Skin epidermis (tissue), 12 donors: ENCODE measurements at regions not wholly inside any gene's neighbourhood (a gene's known extent, or its start where the extent isn't known, plus 50 kb on each side); places are given as distances from the start of the nearest gene placed in this dataset.

ENCODE experiments used
- H3K27ac ChIP-seq, 21 experiments: fragments of 200-600 bp; sonication (generic) in 11 of 21; one replicate each; pipeline ENCODE4 v1.5.0; 2020; ENCODE audit warnings: mild to moderate bottlenecking in 3 of 21, inconsistent platforms in 2 of 21, moderate library complexity in 2 of 21
- H3K4me3 ChIP-seq, 7 experiments: fragments of 200-600 bp; sonication (generic) in 2 of 7; one replicate each; pipeline ENCODE4 v1.5.0; 2020; ENCODE audit warnings: inconsistent platforms in 2 of 7, mild to moderate bottlenecking in 2 of 7, moderate library complexity in 1 of 7

DNA sequence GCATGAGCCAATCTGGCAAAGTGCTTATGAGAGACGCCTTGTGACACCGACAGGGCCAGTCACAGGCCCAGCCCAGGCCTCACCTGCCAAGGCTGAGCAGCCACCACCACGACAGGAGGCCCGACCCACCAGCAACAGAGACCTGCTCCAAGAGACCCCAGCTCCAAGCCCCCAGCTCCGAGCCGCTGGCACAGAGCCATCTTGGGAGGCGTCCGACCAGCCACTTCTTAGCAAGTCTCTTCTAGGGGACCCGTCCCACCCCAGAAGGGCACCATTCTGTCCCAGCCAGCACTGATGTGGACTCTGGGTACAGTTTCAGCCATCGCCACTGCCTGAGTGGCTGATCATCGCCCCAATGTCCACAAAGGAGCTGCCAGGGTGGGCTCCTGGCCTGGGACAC is 290.7 kb upstream of the SALL3 start:
- Histone ChIP-seq H3K4me3 (no peak overlapping the region), H3K27ac (no peak overlapping the region)

DNA sequence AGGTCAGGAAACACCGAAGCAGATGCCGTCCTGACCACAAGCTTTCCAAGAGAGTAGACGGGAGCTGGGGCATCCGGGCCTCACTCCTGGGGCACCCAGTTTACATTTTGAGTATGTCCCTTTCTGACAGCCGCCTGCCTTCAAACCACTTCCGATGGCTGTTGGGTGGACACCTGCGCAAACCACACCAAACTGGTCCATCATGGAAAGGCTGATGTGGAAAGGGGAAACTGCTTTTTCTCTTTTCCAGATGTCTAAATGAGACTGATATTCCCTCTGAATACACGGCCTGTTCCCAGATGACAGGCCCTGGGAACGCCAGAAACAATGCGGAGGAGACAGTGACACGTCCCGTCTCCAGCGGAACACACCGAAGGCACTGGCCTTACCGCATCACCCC is 290.0 kb upstream of the SALL3 start:
- no peak overlapping the region for H3K4me3 ChIP-seq
- H3K27ac ChIP-seq = no peak overlapping the region

DNA sequence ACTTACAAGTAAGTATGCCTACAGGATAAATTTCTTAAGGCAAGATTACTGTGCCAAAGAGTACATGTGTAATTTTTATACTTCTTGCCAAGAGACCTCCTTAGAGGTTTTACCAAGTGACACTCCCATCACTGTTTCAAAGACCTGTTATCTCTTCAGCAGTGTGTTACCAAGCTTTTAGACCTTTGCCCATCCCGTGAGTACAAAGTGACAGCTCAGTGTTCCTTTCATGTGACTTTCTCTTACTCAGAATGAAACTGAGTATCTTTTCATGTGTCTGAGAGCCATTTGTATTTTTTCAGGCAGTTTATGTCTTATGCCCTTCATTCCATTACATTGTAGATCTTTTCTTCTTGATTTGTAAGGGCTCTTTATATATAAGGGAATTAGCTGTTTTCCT is 287.5 kb upstream of the SALL3 start:
- no peak overlapping the region for H3K27ac ChIP-seq
- no peak overlapping the region for H3K4me3 ChIP-seq

DNA sequence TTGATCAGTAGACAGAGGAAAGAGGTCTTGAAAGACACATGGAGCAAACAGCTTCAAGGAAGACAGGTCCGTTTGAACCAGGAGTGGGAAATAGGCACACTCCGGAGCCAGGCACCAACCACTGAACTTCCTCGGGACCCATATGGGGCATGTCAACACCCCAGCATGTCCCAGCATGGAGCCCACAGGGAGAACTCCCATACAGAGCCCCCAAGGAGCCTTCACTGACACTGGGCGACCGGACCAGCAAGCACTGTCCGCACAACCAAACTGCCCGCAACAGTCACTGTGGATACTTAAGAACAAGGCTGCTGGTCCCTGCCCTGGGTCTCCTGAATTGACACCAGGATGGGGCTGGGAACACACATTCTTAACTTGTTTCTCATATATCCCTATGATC is 286.2 kb upstream of the SALL3 start:
- Histone ChIP-seq H3K27ac (no peak overlapping the region), H3K4me3 (no peak overlapping the region)

DNA sequence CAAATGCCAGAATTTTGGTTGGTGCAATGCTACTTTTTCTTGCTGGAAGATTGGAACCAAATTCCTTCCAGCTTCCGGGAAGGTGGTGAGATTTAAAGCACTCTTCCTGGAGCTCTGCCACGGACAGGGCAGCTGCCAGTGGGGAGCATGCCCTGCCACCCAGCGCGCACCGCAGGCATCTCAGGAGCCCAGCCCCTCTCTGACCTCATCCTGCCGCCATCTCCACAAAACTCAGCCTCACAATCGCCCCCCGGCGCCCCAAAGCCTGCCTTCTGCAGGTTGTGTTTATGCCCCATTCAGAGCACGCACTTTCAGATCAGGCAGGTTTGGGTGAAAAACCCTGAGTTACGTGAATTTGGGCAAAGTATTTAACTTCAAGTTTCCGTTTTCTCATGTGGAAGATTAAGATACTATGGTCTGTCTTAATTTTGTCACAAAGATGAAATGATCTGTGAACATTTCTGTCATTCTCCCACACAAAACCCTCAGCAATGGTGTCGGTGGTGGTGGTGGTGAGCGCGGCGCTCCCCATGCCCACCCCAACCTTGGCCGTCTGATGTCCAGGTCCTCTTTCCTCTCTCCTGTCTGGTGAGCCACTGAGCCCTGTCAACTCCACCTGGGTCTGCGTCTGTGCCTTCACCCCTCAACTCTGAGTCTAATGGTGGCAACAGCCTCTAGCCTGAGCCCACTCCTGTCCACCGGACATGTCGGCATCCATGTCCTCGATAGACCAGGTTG is 282.8 kb upstream of the SALL3 start:
- Histone ChIP-seq H3K4me3 (no peak overlapping the region), H3K27ac (no peak overlapping the region)

DNA sequence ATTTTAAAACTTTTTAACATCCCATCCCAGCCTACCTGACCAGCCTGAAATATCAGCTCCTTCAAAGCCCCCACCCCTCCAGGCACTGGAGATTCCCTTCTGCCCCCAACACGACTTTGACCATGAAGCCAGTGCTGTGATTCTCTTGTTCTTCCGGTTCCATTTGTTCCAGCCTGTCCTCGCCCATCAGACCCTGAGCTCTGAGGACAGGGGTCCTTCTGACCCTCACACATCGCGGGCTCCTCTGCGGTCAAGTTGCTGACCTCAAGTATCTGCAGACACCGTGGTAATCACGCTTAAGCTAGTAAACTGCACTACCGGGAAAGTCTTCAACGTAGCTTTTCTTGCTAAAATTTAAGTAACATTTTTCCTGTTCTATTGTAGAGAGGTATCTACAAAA is 282.2 kb upstream of the SALL3 start:
- H3K4me3 ChIP-seq = no peak overlapping the region
- no peak overlapping the region for H3K27ac ChIP-seq

DNA sequence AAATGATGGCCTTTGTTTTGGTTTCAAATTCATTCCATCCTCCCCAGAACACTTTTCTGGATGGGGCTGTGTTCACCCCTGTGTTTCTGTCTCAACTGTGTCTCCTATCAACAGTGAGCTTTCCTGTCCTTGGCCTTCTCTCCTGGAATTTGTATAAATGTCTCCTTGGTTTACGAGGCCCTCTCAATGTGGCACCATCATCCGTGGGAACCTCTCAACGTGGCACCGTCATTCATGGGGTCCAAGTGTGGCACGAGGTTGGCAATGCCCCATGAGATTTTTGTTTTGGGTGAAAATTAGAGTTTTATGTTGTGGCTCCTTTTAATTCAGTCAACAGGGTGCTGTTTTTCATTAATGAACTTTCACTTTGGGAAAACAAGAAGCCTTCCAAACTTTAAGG is 280.7 kb upstream of the SALL3 start:
- Histone ChIP-seq H3K4me3 (no peak overlapping the region), H3K27ac (no peak overlapping the region)

DNA sequence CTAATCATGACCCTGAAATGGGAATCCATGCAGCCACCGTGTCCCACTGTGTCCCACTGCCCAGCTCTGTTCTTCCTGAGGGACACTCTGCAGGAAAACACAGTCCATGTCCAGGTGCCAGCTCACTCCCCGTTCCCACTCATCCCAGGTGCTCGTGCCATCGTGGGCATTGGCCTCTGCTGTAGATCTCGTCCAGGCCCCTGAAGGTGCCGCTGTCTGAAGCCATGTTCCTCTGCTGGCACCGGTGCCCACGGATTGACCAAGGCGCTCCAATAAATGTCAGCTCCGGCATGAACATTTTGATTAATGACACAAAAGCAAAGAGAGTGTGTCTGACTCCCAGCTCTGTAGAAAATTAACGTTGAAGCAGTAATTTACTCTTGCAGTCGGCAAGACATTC is 280.1 kb upstream of the SALL3 start:
- Histone ChIP-seq H3K27ac (no peak overlapping the region), H3K4me3 (no peak overlapping the region)

DNA sequence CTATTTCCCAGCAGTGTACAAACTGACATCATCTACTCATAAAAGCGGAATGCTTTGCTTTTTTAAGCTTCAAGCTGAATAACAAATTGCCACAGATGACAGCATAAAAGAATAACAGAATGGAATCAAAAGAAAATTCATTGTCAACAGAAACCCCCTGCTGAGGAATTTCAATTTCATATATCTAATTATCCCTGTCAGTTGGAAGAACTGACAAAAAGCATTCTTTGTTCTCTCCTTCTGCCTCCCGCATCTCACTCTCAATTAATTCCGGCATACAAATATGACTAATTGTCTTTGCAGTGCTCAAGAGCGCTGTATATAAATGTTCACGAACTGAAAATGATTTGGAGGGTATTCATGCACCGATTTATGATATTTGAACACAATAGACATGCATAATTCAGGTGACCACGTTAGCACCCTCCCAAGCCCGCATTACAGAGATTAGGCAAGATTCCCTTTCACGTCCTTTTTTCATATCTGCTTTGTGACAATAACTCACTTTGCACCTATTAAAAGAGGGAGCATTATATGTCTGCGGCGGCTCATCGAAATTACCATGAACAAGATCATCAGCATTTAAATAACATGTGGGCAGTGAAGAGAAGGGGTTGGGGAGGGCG is 277.7 kb upstream of the SALL3 start:
- no peak overlapping the region for H3K4me3 ChIP-seq
- H3K27ac ChIP-seq = no peak overlapping the region

DNA sequence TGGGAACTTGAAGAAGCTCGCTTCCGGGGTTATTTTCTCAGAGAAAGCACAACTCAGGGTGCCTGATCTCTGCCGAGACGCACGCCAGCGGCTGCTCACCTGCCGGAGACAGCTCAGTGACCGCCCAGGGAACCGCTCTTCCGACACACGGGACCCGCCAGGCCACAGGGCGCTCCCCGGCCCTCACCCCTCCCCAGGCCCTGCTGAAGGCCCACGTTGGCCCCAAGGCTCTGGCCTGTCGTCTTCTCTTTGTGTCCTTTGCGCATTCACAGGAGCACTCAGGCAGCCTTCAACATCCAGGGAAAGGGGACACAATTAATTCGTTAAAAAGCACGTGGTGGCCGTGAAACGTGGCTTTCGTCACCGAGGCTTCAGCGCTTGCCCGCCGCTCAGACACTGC is 276.3 kb upstream of the SALL3 start:
- Histone ChIP-seq H3K4me3 (no peak overlapping the region), H3K27ac (no peak overlapping the region)

DNA sequence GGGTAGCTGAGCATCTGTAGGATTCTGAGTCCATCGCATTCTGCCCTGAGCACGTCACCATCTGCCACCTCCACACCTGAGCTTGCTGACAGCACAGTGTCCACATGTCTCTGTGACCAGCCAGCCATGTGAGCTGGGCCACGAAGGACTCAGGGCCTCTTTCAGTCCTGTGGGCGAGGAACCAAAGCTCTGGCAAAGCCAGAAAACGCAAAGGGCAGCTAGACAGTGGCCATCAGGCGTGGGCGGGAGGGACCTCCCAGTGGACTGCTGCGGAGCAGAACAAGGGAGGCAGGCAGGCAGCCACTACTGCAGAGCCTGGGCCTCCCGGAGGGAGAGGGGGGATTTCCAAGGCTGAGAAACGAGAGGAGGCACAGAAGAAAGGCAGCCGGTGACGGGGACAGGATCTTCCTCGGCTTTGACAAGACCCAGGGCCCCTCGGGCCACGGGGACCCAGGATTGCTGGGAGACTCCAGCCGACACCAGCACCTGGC is 274.6 kb upstream of the SALL3 start:
- no peak overlapping the region for H3K27ac ChIP-seq
- no peak overlapping the region for H3K4me3 ChIP-seq

DNA sequence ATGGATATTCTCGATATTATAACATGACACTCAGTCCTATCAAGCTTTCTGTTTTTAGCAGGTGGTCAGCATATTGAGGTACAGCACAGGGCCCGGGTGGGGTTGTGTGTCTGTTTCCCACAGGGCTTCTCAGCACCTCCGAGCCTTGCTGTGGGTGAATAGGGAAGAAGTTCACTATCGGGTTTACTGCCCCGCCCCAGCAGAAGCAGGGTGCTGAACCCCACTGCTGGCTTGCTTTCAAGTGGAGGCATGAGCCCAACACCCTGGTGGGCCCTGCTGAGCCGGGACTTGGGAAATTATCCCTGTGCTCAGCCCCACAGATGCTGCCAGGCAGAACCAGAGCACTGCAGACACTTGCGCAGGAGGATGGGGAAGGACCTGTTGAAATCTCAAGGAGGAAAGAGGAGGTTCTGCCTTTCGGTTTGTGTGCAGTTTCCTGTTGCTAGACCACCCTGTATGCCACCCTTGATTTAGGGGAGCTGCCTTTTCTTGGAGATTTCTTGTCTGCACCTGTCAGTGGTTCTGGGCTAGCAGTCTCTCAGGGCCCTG is 270.3 kb upstream of the SALL3 start:
- Histone ChIP-seq H3K4me3 (no peak overlapping the region), H3K27ac (no peak overlapping the region)

DNA sequence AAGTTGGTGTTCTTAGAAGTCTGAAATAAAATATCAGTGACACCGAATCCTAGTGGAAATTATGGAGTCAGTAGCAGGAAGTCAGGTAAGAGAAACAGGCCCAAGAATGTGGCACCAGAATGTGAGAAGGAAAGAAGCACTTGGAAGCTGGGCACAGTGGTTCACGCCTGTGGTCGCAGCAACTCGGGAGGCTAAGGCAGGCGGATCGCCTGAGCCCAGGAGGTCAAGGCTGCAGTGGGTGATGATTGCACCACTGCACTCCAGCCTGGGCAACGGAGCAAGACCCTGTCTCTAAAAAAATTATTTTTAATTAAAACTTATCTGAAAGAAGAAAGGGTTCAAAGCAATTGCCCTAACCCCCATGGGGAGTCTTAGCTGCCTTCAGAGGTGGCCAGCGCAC is 268.3 kb upstream of the SALL3 start:
- no peak overlapping the region for H3K27ac ChIP-seq
- H3K4me3 ChIP-seq = no peak overlapping the region

DNA sequence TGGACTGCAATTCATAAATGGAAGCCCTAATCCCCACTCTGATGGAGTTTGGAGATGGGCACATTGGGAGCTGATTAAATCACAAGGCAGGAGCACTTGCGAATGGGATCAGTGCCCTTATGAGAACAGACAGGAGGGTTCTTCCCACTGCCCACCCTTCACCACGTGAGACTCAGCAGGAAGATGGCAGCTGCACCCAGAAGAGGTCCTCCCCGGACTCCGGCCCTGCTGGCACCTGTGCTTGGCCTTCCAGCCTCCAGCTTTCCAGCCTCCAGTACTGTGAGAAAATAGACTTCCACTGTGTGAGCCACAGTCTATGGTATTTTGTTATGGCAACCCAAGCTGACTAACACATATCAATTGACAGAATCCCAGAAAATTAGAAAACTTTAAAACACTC is 267.6 kb upstream of the SALL3 start:
- H3K4me3 ChIP-seq = no peak overlapping the region
- no peak overlapping the region for H3K27ac ChIP-seq

DNA sequence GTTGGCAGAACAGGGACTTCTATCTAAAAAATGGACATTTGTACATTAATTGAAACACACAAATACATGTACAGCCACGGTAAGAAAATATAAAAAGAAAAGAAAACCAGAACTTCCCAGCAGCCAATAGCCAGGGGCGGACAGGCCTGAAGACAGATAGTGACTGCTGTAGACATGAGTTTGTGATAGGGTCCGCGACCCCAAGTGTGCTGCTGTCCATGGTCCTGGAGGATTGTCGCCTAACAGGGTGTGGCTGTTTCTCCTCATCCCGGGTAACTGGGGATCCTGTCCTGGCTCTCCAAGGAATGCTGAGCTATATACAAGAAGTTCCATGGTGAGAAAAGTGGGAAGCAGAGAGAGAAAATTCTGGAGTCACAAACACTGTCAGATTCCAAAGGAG is 266.5 kb upstream of the SALL3 start:
- no peak overlapping the region for H3K27ac ChIP-seq
- H3K4me3 ChIP-seq = no peak overlapping the region

DNA sequence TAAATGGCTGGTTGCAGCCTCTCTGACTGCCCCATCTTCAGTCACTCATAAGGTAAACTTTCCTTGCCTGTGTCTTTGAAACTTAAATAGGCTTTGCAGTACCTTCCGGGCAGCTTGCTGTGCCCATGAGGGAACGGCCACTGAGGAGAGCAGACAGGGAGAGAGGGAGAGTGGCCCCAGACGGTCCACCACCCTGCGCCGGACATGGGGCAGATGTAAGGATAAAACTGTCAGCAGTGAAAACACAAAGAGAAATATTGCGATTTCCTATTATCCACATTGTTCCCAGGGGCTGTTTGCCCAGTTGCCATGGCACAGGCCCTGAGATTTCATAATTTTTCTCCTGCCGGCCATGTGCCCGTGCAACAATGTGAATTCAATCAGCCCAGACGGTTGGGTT is 265.9 kb upstream of the SALL3 start:
- no peak overlapping the region for H3K4me3 ChIP-seq
- no peak overlapping the region for H3K27ac ChIP-seq

DNA sequence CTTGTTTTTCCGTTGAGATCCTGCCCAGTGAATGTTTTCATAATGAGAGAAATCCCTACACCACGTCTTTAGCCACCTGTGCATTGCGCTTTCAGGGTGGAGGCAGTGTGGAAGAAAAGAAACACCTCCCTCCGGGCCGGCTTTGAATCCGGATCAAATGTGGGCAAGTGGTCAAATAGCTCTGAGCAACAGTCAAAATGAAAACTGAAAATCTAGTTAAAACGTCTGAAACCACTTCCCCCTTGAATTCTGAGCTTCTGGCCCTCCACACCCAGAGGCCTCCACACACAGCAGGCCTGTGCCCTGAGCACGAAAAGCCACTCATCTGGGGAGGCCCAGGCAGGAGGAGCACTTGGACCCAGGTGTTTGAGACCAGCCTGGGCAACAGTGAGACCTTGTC is 263.6 kb upstream of the SALL3 start:
- H3K4me3 ChIP-seq = no peak overlapping the region
- H3K27ac ChIP-seq = no peak overlapping the region

DNA sequence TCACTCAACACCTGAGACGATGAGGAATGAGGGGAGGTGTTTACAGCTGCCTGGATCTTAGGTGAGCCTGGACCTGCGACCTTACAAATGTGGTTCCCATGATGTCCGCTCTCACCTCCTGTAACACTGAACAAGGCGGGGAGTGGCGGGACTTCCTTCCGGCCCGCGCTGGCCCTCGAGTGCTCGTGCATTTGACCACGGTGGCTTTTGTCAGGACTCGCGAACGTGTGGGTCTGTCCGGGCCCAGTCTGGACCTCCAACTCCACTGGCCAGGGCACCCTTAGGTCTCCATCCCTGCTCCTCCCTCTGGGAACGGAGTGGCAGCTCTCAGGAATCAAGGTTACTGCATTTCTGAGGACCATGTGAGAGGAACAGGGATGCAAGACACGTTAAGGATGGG is 263.0 kb upstream of the SALL3 start:
- Histone ChIP-seq H3K4me3 (no peak overlapping the region), H3K27ac (no peak overlapping the region)

DNA sequence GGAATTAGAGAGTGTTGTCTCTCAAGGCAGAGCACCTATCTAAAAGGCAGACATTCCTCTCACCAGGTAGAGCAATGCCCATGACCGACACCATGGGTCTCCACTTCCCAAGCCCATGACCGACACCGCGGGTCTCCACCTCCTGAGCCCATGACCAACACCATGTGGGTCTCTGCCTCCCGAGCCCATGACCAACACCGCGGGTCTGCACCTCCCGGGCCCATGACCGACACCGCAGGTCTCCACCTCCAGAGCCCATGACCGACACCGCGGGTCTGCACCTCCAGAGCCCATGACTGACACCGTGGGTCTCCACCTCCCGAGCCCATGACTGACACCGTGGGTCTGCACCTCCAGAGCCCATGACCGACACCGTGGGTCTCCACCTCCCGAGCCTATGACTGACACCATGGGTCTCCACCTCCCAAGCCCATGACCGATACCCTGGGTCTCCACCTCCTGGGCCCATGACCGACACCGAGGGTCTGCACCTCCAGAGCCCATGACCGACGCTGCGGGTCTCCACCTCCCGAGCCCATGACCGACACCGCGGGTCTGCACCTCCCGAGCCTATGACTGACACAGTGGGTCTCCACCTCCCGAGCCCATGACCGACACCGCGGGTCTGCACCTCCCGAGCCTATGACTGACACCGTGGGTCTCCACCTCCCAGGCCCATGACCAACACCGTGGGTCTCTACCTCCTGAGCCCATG is 262.4 kb upstream of the SALL3 start:
- no peak overlapping the region for H3K4me3 ChIP-seq

DNA sequence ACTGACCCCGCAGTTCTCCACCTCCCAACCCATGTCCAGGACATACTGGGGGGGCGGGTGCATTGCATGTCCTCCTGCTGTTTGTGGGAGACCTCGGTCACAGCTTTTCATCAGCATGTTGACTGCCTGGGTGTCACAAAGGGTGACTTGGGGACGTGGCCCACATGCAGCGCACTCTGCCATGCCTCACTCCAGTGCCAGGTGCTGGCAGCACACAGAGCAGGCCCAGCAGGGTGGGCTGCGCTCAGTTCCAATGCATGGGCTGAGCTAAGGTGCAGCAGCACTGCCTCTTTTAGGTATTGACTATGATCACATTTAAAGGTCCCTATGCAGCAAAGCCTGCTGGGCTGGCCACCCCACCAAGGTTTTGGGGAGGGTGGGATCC is 261.9 kb upstream of the SALL3 start:
- Histone ChIP-seq H3K27ac (no peak overlapping the region), H3K4me3 (no peak overlapping the region)

More for the DNA sequence above, 262.4 kb upstream of the SALL3 start:
- H3K27ac ChIP-seq = no peak overlapping the region

DNA sequence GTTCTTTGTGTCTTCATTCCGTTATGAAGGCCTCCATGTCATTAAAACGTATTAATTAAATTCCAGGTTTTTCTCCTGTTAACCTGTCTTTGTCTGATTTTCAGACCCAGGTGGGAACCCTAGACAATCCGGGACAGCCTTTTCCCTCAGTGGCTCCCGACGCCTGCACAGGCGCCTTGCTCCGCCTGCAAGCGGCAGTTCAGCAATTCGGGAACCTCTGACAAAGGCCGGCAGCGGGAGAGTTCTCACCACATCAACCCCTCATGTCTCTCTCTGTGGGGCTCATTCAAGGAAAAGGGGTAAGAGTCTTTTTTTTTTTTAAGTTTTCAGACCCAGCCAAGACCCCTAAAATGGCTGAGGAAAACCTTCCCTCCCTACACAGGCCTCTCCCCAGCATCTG is 259.8 kb upstream of the SALL3 start:
- H3K27ac ChIP-seq = no peak overlapping the region

More for the DNA sequence above, 259.8 kb upstream of the SALL3 start:
- H3K4me3 ChIP-seq = no peak overlapping the region
